ENCODE measurements at regions not wholly inside any gene's neighbourhood (a gene's known extent, or its start where the extent isn't known, plus 50 kb on each side); places are given as distances from the start of the nearest gene placed in this dataset.

DNA sequence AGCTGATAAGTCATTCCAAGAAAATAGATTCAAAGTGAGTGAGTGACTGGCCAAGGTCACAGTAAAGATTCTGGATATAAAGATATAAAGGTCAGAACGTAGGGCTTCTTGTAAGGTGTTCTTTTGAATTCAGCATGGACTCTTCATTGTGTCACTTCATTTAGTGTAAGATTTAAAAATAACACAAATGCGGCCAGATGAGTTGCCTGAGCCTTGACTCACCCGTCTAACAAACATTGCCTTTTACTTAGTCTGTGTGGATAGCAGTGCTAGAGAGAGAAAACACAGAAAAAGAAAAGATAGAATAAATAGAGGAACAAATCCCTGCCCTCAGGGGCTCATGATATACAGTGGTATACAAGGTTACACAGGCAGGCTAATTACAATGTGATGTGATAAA, 223.4 kb downstream of the PLPP3 start:
- H3K36me3 Mint-ChIP-seq: no peaks in the 10 kb centered on the region
- TF ChIP-seq, protein P1, sequence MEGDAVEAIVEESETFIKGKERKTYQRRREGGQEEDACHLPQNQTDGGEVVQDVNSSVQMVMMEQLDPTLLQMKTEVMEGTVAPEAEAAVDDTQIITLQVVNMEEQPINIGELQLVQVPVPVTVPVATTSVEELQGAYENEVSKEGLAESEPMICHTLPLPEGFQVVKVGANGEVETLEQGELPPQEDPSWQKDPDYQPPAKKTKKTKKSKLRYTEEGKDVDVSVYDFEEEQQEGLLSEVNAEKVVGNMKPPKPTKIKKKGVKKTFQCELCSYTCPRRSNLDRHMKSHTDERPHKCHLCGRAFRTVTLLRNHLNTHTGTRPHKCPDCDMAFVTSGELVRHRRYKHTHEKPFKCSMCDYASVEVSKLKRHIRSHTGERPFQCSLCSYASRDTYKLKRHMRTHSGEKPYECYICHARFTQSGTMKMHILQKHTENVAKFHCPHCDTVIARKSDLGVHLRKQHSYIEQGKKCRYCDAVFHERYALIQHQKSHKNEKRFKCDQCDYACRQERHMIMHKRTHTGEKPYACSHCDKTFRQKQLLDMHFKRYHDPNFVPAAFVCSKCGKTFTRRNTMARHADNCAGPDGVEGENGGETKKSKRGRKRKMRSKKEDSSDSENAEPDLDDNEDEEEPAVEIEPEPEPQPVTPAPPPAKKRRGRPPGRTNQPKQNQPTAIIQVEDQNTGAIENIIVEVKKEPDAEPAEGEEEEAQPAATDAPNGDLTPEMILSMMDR (IDR thresholded peaks at IDR 0.05): no peak

DNA sequence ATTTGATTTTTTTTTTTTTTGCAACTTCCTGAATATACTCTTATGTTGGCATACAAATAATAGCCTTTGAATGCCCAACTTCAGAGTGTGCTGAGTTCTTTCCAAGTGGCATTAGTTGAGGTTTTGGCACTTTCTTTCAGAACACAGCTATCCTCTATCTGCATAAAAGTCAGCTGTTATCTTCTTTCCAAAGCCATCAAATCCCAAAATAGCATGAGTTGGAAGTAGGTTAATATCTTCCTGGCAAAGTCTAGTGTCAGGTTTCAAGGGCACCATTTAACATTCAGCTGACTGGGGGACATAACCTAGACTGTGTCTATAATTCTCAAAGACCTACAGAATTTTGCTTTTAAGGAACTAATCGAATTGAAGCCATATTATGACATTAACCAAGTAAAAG, 223.9 kb downstream of the PLPP3 start:
- H3K27ac Mint-ChIP-seq: no peak overlapping the region
- no CpG with 5 or more reads among the region's 1 CpG for WGBS (ENCODE audit: insufficient coverage)

More for the DNA sequence above, 223.4 kb downstream of the PLPP3 start:
- H3K27ac Mint-ChIP-seq: no peak overlapping the region
- Histone ChIP-seq H3K4me1 (ENCODE audit: control insufficient read depth in 1 of 2, insufficient read depth in 2 of 2, low read length in 2 of 2) (no peaks in the 10 kb centered on the region), H3K9me3 (replicated peaks in 1 of 2; ENCODE audit: control insufficient read depth in 1 of 2, insufficient read depth in 1 of 2, low read length in 2 of 2) (no peaks in the 10 kb centered on the region), H4K20me1 (ENCODE audit: insufficient read depth, low read length) (no peaks in the 10 kb centered on the region), H2AFZ (ENCODE audit: insufficient read depth, low read depth, low read length, poor library complexity, severe bottlenecking) (no peak overlapping the region), H3K9ac (ENCODE audit: insufficient read depth, low read length, poor library complexity, severe bottlenecking) (no peak overlapping the region), H3K27ac (ENCODE audit: low read depth in 1 of 2, low read length in 2 of 2) (no peak overlapping the region), H3K79me2 (ENCODE audit: insufficient read depth, low read length) (no peaks in the 10 kb centered on the region), H3K4me3 (replicated peaks in 1 of 3; ENCODE audit: low read depth in 2 of 3, low read length in 3 of 3) (no peak overlapping the region), H3K4me2 (replicated peaks; ENCODE audit: extremely low read depth, low read length, poor library complexity, severe bottlenecking) (no peak overlapping the region), H3K36me3 (replicated peaks in 1 of 2; ENCODE audit: control insufficient read depth in 1 of 2, insufficient read depth in 2 of 2, low read length in 2 of 2) (no peaks in the 10 kb centered on the region), H3K27me3 (ENCODE audit: control insufficient read depth in 2 of 2, insufficient read depth in 2 of 2, low read length in 2 of 2) (peaks cover under 1 to 2% of the 10 kb centered on the region in 2 donors)
- H3K9me3 Mint-ChIP-seq: peaks cover 0 to 5% (median 0%) of the 10 kb centered on the region in 7 donors
- H3K27me3 Mint-ChIP-seq (ENCODE audit: low read depth in 3 of 3): peaks cover 5 to 6% (median 6%) of the 10 kb centered on the region in 3 donors
- no peak for DNase-seq
- peaks cover 2% of the 10 kb centered on the region for H3K4me1 Mint-ChIP-seq
- intact Hi-C loops (cut with micrococcal nuclease): no loop called here
- H3K4me3 Mint-ChIP-seq: no peak overlapping the region
- WGBS (ENCODE audit: insufficient coverage): 100% methylated on average over 2 of the region's 3 CpGs

More for the DNA sequence above, 223.9 kb downstream of the PLPP3 start:
- no peaks in the 10 kb centered on the region for H3K36me3 Mint-ChIP-seq
- TF ChIP-seq, protein P1 (IDR thresholded peaks at IDR 0.05): no peak
- Histone ChIP-seq H3K79me2 (ENCODE audit: insufficient read depth, low read length) (no peaks in the 10 kb centered on the region), H3K27ac (ENCODE audit: low read depth in 1 of 2, low read length in 2 of 2) (no peak overlapping the region), H3K9me3 (replicated peaks in 1 of 2; ENCODE audit: control insufficient read depth in 1 of 2, insufficient read depth in 1 of 2, low read length in 2 of 2) (no peaks in the 10 kb centered on the region), H2AFZ (ENCODE audit: insufficient read depth, low read depth, low read length, poor library complexity, severe bottlenecking) (no peak overlapping the region), H3K4me1 (ENCODE audit: control insufficient read depth in 1 of 2, insufficient read depth in 2 of 2, low read length in 2 of 2) (no peaks in the 10 kb centered on the region), H4K20me1 (ENCODE audit: insufficient read depth, low read length) (no peaks in the 10 kb centered on the region), H3K27me3 (ENCODE audit: control insufficient read depth in 2 of 2, insufficient read depth in 2 of 2, low read length in 2 of 2) (peaks cover 2 to 3% of the 10 kb centered on the region in 2 donors), H3K36me3 (replicated peaks in 1 of 2; ENCODE audit: control insufficient read depth in 1 of 2, insufficient read depth in 2 of 2, low read length in 2 of 2) (no peaks in the 10 kb centered on the region), H3K9ac (ENCODE audit: insufficient read depth, low read length, poor library complexity, severe bottlenecking) (no peak overlapping the region), H3K4me2 (replicated peaks; ENCODE audit: extremely low read depth, low read length, poor library complexity, severe bottlenecking) (no peak overlapping the region), H3K4me3 (replicated peaks in 1 of 3; ENCODE audit: low read depth in 2 of 3, low read length in 3 of 3) (no peak overlapping the region)
- intact Hi-C loops (cut with micrococcal nuclease): no loop called here
- DNase-seq: no peak
- peaks cover 2% of the 10 kb centered on the region for H3K4me1 Mint-ChIP-seq
- no peak overlapping the region for H3K4me3 Mint-ChIP-seq
- H3K27me3 Mint-ChIP-seq (ENCODE audit: low read depth in 3 of 3): peaks cover 5 to 6% (median 6%) of the 10 kb centered on the region in 3 donors
- peaks cover 0 to 3% (median 0%) of the 10 kb centered on the region in 7 donors for H3K9me3 Mint-ChIP-seq

All from CD14-positive monocyte (primary cell).